Sigmoid colon (tissue), 4 donors: ENCODE measurements at regions not wholly inside any gene's neighbourhood (a gene's known extent, or its start where the extent isn't known, plus 50 kb on each side); places are given as distances from the start of the nearest gene placed in this dataset.

ENCODE experiments used
- CTCF ChIP-seq, 4 experiments: fragments of 450-650 bp in 3 of 4; fragments of 200-600 bp in 1 of 4; IDR thresholded peaks; one replicate each; pipeline ENCODE4 v1.5.1; 2016 to 2019; ENCODE audit warnings: antibody characterized with exemption in 4 of 4, mild to moderate bottlenecking in 3 of 4, moderate library complexity in 2 of 4
- EP300 ChIP-seq, 4 donors: sonication (generic); formaldehyde crosslinking; IDR thresholded peaks; one replicate each; pipeline ENCODE4 v1.6.1; 2017; ENCODE audit warnings: antibody characterized with exemption in 4 of 4
- POLR2A ChIP-seq, 2 donors: fragments of 450-650 bp; IDR thresholded peaks; one replicate each; pipeline ENCODE4 v1.6.1; 2016; ENCODE audit warnings: antibody characterized with exemption in 2 of 2, mild to moderate bottlenecking in 2 of 2, moderate library complexity in 2 of 2
- POLR2AphosphoS5 ChIP-seq, 4 donors: sonication (generic); formaldehyde crosslinking; IDR thresholded peaks; one replicate each; pipeline ENCODE4 v1.6.1; 2017; ENCODE audit warnings: antibody characterized with exemption in 4 of 4

GRCh38 chr20:55605594-55605993 lies 399.7 kb downstream of the CBLN4 start:
- no peak for TF ChIP-seq CTCF (IDR thresholded peaks at IDR 0.05)
- no peak for TF ChIP-seq POLR2A (IDR thresholded peaks at IDR 0.05)
- TF ChIP-seq EP300 (IDR thresholded peaks at IDR 0.05) = no peak
- no peak for TF ChIP-seq POLR2AphosphoS5 (IDR thresholded peaks at IDR 0.05)
